ENCODE measurements at regions not wholly inside any gene's neighbourhood (a gene's known extent, or its start where the extent isn't known, plus 50 kb on each side); places are given as distances from the start of the nearest gene placed in this dataset.
"Not testable (repeated sequence)": the region's sequence is repeated elsewhere in the genome, so short reads cannot be mapped to it uniquely, and the experiment has no call there.

GRCh38 chr16:29130901-29131851, 146.3 kb downstream of the LAT start:
- in situ Hi-C loops (cut with HindIII; ENCODE audit: low sequenced_read_pairs); H3K4me3 ChIP-seq (ENCODE audit: low read depth, low read length); DNase-seq (ENCODE audit: low read depth): not testable (repeated sequence)

DNA sequence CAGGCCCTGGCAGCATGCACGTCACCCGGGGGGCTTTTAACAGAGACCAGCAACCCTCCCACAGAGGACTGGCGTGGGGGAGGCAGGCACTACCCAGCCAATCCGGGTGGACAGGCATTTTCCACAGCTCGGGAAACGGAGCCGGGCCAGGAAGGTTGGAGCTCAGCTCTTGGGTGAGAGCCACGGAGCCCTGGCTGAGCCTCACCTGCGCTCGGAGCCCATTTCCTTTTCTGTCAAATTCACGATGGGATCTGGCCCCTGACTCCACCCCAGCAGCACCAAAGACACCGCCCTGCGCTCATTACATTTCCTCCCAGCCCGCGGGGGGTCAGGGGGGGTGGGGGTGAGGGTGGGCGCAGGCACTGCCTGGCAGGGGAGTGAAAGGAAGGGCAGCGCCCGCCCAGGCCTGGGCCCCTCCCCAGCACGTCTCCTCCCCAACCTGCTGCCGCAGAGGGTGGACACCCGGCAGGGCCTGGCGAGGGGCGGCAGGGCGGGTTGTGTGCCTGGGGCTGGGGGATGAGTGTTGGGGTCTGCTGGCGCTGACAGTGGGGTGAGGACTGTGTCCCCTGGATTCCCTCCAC, 145.4 kb downstream of the LAT start:
- H3K4me3 ChIP-seq (ENCODE audit: low read depth, low read length); in situ Hi-C loops (cut with HindIII; ENCODE audit: low sequenced_read_pairs); DNase-seq (ENCODE audit: low read depth): not testable (repeated sequence)

DNA sequence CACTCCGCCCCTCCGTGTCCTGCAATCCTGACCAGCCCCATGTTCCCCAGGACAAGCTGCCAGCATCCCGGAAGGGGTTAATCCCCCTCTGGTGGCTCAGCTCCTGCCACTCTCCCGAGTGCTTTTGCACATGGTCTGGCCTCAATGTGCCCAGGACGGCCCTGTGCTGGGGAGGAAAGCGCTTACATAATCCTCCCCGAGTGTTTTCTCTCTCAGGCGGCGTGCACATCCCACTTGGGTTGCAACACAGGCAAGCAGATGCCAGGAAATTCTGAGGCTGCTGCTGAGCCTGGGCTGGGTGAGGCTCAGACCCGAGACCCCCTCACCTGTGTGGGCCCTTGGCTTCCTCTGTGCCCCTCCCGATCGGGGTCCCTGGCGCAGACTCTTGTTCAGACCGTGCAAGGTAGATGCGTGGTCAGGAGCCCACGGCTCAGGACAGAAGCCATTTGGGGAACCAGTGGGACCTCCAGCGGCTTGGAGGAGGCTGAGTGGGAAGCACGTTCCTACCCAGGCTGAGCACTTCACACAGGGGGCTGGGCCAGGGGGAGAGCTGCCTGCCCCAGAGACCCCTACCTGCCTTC, 144.7 kb downstream of the LAT start:
- H3K4me3 ChIP-seq (ENCODE audit: low read depth, low read length); in situ Hi-C loops (cut with HindIII; ENCODE audit: low sequenced_read_pairs); DNase-seq (ENCODE audit: low read depth): not testable (repeated sequence)

- in situ Hi-C loops (cut with HindIII; ENCODE audit: low sequenced_read_pairs); DNase-seq (ENCODE audit: low read depth); H3K4me3 ChIP-seq (ENCODE audit: low read depth, low read length): not testable (repeated sequence)
These were observed 144.0 kb downstream of the LAT start for GRCh38 chr16:29128732-29129457.

DNA sequence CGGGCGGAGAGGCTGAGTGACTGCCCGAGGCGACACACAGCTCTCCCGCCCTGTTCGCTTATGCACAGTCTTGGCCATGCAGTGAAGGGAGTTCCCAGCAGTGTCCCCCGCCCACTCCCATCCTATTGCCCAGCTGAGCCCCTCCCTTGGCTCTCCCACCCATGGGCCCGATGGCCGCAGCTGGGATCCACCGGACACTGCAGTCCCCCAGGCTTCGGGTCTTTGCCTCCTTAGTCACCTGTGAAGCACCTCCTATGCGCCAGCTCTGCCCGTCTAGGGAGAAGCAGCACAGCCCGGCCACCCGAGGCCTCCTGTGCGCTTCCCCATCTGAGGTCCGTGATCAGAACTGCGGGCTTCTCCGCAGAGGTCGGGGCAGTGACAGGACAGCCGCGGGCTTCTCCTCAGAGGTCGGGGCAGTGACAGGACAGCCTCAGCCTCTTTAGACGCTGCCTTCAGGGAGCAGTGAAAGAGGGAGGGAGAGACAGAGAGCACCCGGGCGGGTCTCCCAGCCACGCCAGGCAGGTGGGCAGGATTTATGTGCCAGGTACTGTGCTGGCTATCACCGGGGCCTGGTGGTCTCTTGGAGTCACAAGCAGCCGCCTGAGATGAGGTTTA, 143.1 kb downstream of the LAT start:
- DNase-seq (ENCODE audit: low read depth); in situ Hi-C loops (cut with HindIII; ENCODE audit: low sequenced_read_pairs); H3K4me3 ChIP-seq (ENCODE audit: low read depth, low read length): not testable (repeated sequence)

- H3K4me3 ChIP-seq (ENCODE audit: low read depth, low read length): no peak overlapping the region
- TF ChIP-seq, protein P1, sequence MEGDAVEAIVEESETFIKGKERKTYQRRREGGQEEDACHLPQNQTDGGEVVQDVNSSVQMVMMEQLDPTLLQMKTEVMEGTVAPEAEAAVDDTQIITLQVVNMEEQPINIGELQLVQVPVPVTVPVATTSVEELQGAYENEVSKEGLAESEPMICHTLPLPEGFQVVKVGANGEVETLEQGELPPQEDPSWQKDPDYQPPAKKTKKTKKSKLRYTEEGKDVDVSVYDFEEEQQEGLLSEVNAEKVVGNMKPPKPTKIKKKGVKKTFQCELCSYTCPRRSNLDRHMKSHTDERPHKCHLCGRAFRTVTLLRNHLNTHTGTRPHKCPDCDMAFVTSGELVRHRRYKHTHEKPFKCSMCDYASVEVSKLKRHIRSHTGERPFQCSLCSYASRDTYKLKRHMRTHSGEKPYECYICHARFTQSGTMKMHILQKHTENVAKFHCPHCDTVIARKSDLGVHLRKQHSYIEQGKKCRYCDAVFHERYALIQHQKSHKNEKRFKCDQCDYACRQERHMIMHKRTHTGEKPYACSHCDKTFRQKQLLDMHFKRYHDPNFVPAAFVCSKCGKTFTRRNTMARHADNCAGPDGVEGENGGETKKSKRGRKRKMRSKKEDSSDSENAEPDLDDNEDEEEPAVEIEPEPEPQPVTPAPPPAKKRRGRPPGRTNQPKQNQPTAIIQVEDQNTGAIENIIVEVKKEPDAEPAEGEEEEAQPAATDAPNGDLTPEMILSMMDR (IDR thresholded peaks at IDR 0.05; ENCODE audit: low read depth, low read length, missing control alignments): no peak
- in situ Hi-C loops (cut with HindIII; ENCODE audit: low sequenced_read_pairs): no loop called here
- DNase-seq (ENCODE audit: low read depth): no peak
These were observed 141.8 kb downstream of the LAT start for GRCh38 chr16:29126616-29127015.

DNA sequence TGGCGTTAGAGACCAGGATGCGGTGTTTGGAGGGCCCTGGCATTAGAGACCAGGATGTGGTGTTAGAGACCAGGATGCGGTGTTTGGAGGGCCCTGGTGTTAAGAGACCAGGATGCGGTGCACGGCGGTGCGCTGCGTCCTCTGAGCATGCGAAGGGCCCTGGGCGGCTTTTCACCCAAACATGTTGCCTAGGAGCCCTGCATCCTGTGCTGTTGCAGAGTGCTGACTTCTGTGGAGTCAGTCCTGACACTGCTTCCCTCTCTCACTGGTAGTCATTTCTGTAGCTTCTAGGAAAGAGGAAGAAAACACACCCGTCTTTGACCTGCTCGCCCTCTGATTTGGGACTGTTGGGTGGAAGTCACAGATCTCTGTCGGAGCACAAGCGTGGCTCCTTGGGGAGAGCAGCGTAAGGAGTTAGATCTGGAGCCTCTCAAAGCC, 141.2 kb downstream of the LAT start:
- TF ChIP-seq, protein P1 (IDR thresholded peaks at IDR 0.05; ENCODE audit: low read depth, low read length, missing control alignments): no peak
- in situ Hi-C loops (cut with HindIII; ENCODE audit: low sequenced_read_pairs): no loop called here
- no peak for DNase-seq (ENCODE audit: low read depth)
- H3K4me3 ChIP-seq (ENCODE audit: low read depth, low read length): no peak overlapping the region

DNA sequence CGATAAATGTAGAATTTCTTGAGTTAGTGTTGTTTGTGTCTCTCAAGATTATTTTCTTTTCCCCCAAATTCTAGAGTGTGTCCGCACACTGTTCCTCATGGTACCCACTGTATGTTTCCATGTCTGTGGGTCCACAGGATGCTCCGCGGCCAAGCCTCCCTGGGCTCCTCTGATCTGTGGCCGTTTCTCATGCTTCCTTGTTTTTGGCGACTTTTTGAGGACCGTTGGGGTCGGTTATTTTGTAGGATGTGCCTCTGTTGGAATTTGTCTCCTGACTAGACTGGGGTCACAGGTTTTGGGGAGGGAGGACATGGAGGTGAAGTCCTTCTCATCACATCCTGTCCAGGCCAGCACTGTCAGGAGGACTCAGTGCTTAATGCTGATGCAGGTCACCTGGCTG, 140.0 kb downstream of the LAT start:
- no peak for DNase-seq (ENCODE audit: low read depth)
- H3K4me3 ChIP-seq (ENCODE audit: low read depth, low read length): no peak overlapping the region
- TF ChIP-seq, protein P1 (IDR thresholded peaks at IDR 0.05; ENCODE audit: low read depth, low read length, missing control alignments): no peak
- in situ Hi-C loops (cut with HindIII; ENCODE audit: low sequenced_read_pairs): no loop called here

- in situ Hi-C loops (cut with HindIII; ENCODE audit: low sequenced_read_pairs): not testable (repeated sequence)
These were observed 139.3 kb downstream of the LAT start for GRCh38 chr16:29124162-29124561.

DNA sequence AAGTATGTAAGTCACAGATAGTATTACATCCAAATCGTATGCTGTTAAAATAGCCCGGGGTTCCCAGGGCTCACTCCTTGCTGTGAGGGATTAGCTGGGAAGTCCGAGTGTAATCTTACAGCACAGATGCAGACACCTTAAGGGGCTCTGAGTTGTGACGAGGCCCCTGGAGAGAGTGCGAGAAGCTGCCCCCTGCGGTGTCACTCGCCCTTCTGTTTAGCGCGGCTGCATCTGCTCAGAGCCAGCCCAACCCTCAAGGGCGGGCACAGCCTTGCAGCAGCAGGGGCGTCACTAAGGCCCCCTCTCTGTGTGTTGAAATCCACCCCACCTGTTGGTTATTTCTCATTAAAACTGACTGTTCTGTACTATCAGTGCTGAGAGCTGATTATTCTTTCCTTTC, 135.8 kb downstream of the LAT start:
- DNase-seq (ENCODE audit: low read depth); in situ Hi-C loops (cut with HindIII; ENCODE audit: low sequenced_read_pairs); H3K4me3 ChIP-seq (ENCODE audit: low read depth, low read length): not testable (repeated sequence)

More at GRCh38 chr16:29124162-29124561, 139.3 kb downstream of the LAT start:
- H3K4me3 ChIP-seq (ENCODE audit: low read depth, low read length); DNase-seq (ENCODE audit: low read depth): not testable (repeated sequence)

DNA sequence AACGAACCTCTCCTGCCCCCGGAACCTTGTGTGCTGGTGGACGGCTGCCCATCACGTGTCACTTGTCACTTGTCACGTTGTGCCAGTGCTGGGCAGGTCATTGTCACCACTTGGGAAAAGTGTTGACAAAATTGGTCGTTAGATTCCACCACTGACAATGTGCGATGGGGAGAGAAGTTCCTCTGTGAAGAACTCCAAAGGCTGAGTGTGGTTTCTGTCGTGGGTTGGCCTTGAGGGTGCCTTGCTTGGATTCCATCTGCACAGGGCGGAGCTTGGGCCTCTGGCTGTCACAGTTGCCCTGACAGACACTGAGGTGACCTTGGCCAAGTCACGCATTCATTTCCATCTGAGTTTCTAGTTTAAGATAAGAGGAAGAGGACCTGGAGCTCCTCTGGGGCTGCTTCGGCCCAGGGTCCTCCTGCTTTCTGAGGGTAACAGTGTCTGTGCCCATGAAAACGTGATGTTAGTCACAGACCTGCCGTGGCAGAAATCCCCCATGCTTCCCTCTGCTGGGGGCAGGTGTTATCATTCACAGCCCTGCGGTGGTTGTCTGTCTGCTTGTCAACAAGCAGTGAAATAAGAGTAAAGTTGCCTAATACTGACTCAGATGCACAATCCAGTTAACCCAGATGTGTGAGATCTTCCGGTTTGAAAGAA, 133.6 kb downstream of the LAT start:
- DNase-seq (ENCODE audit: low read depth); in situ Hi-C loops (cut with HindIII; ENCODE audit: low sequenced_read_pairs); H3K4me3 ChIP-seq (ENCODE audit: low read depth, low read length): not testable (repeated sequence)

All from astrocyte of the cerebellum (primary cell).